B cell (primary cell): ENCODE measurements at regions not wholly inside any gene's neighbourhood (a gene's known extent, or its start where the extent isn't known, plus 50 kb on each side); places are given as distances from the start of the nearest gene placed in this dataset.

Experiments used
- ATAC-seq: fragments of 200-7000 bp; cut with Tn5 transposase; one replicate; pipeline ENCODE4 v1.10.0; 2021; ENCODE audit warnings: low read depth, mild to moderate bottlenecking, moderate number of reproducible peaks, moderate library complexity
- CTCF ChIA-PET: fragments of 350-600 bp; sonication (Branson Sonifier 250); formaldehyde crosslinking; loops from one replicate; lab custom pipeline; 2021; ENCODE audit warnings: antibody characterized with exemption, inconsistent platforms; lab: Charles Lee
- POLR2A ChIA-PET: fragments of 350-600 bp; sonication (Branson Sonifier 250); formaldehyde crosslinking; loops from one replicate; lab custom pipeline; 2021; ENCODE audit warnings: antibody characterized with exemption; lab: Charles Lee
- DNase-seq: peaks from one replicate; pipeline ENCODE4 v3.0.0; 2013
- H2AFZ ChIP-seq: 2 replicates; pipeline ENCODE4 v1.6.1; 2012; ENCODE audit warnings: mild to moderate bottlenecking, low read depth, low read length; ENCODE audit not compliant: insufficient read depth, poor library complexity, severe bottlenecking
- H3K27ac ChIP-seq, 2 donors: 1 replicate in 1 of 2; 2 replicates in 1 of 2; pipeline ENCODE4 v1.5.1; 2012 to 2013; ENCODE audit warnings: low read length in 2 of 2, mild to moderate bottlenecking in 2 of 2, moderate library complexity in 1 of 2
- H3K27me3 ChIP-seq, 4 experiments: fragments of 200-600 bp in 1 of 4; sonication (generic) in 1 of 4; replicated peaks in 1 of 4; 1 replicate in 2 of 4; 2 replicates in 2 of 4; pipeline versions ENCODE4 v1.6.1 to v1.7.0; 2013 to 2016; ENCODE audit warnings: low read length in 3 of 4, mild to moderate bottlenecking in 2 of 4, mixed read lengths in 1 of 4, moderate library complexity in 1 of 4; ENCODE audit not compliant: insufficient read depth in 4 of 4, control insufficient read depth in 3 of 4; ENCODE audit errors: control extremely low read depth in 1 of 4
- H3K36me3 ChIP-seq, 2 experiments: replicated peaks in 1 of 2; 1 replicate in 1 of 2; 2 replicates in 1 of 2; pipeline versions ENCODE4 v1.6.1 to v1.7.1; 2013; ENCODE audit warnings: low read length in 1 of 2; ENCODE audit not compliant: insufficient read depth in 2 of 2, control insufficient read depth in 1 of 2; ENCODE audit errors: control extremely low read depth in 1 of 2, extremely low read depth in 1 of 2
- H3K4me1 ChIP-seq, 2 donors: fragments of 200-600 bp in 1 of 2; sonication (generic) in 1 of 2; 1 replicate in 1 of 2; 2 replicates in 1 of 2; pipeline versions ENCODE4 v1.5.1 to v1.6.1; 2013 to 2017; ENCODE audit warnings: low read length in 2 of 2; ENCODE audit not compliant: control insufficient read depth in 2 of 2, insufficient read depth in 2 of 2
- H3K4me2 ChIP-seq: replicated peaks from 2 replicates; pipeline ENCODE3; 2012; ENCODE audit warnings: mild to moderate bottlenecking, low read depth, low read length; ENCODE audit not compliant: poor library complexity, severe bottlenecking
- H3K4me3 ChIP-seq, 5 experiments: fragments of 200-600 bp in 1 of 5; sonication (generic) in 1 of 5; 1 replicate in 3 of 5; 2 replicates in 2 of 5; pipeline versions ENCODE4 v1.5.1 to v1.7.0; 2011 to 2016; ENCODE audit warnings: low read length in 4 of 5, mild to moderate bottlenecking in 4 of 5, low read depth in 2 of 5, control low read depth in 1 of 5, moderate library complexity in 1 of 5; ENCODE audit not compliant: insufficient read depth in 1 of 5; ENCODE audit errors: control extremely low read depth in 1 of 5, extremely low read depth in 1 of 5
- H3K79me2 ChIP-seq: fragments of 200-600 bp; sonication (generic); one replicate; pipeline ENCODE4 v1.6.0; 2016; ENCODE audit warnings: low read length; ENCODE audit not compliant: control insufficient read depth, insufficient read depth
- H3K9ac ChIP-seq: fragments of 200-600 bp; sonication (generic); 2 replicates; pipeline ENCODE4 v1.6.1; 2017; ENCODE audit warnings: mild to moderate bottlenecking, low read length, moderate library complexity
- H3K9me3 ChIP-seq, 3 donors: one replicate each; pipeline versions ENCODE4 v1.6.1 to v1.7.1; 2013; ENCODE audit warnings: low read length in 2 of 3; ENCODE audit not compliant: control insufficient read depth in 2 of 3, insufficient read depth in 1 of 3; ENCODE audit errors: control extremely low read depth in 1 of 3
- H4K20me1 ChIP-seq: 2 replicates; pipeline ENCODE4 v1.6.0; 2012; ENCODE audit warnings: mild to moderate bottlenecking, low read length; ENCODE audit not compliant: insufficient read depth, control insufficient read depth, poor library complexity, severe bottlenecking
- H3K27ac Mint-ChIP-seq: one replicate; pipeline ENCODE4 v1.8.0; 2021; ENCODE audit warnings: mixed read lengths
- H3K27me3 Mint-ChIP-seq: one replicate; pipeline ENCODE4 v1.8.0; 2021; ENCODE audit warnings: mixed read lengths
- H3K4me1 Mint-ChIP-seq: one replicate; pipeline ENCODE4 v1.8.0; 2021; ENCODE audit warnings: mixed read lengths
- H3K4me3 Mint-ChIP-seq: one replicate; pipeline ENCODE4 v1.8.0; 2021; ENCODE audit warnings: mixed read lengths
- H3K9me3 Mint-ChIP-seq: one replicate; pipeline ENCODE4 v1.8.0; 2022; ENCODE audit warnings: mixed read lengths; ENCODE audit not compliant: insufficient read depth
- CTCF ChIP-seq: fragments of 200-600 bp; IDR thresholded peaks from one replicate; pipeline ENCODE4 v1.8.0; 2022; ENCODE audit warnings: antibody characterized with exemption, mild to moderate bottlenecking
- EZH2 ChIP-seq: IDR thresholded peaks from 2 replicates; pipeline ENCODE4 v1.6.1; 2012; ENCODE audit warnings: borderline replicate concordance, low read depth, mild to moderate bottlenecking, moderate library complexity, low read length; ENCODE audit not compliant: insufficient read depth, poor library complexity, severe bottlenecking
- WGBS: methylation state at CpG from one replicate; pipeline ENCODE4 v1.1.5; 2013; ENCODE audit warnings: missing lambda C conversion rate; ENCODE audit not compliant: insufficient coverage; 5-methylcytosine and 5-hydroxymethylcytosine counted together
- intact Hi-C: fragments of 100-400 bp; cut with micrococcal nuclease; formaldehyde crosslinking; loops from one replicate; pipeline ENCODE4 v1.10.0; 2022

- Mint-ChIP-seq H3K27me3 (no peaks in the 10 kb centered on the region), H3K4me3 (no peak overlapping the region), H3K27ac (no peak overlapping the region), H3K4me1 (no peaks in the 10 kb centered on the region), H3K9me3 (no peaks in the 10 kb centered on the region)
- Histone ChIP-seq H3K9ac (no peak overlapping the region), H3K27me3 (peaks cover 0 to 3% (median 0%) of the 10 kb centered on the region in 4 experiments), H4K20me1 (no peaks in the 10 kb centered on the region), H3K4me3 (no peak overlapping the region), H3K27ac (no peak overlapping the region), H3K4me1 (no peaks in the 10 kb centered on the region), H2AFZ (no peak overlapping the region), H3K4me2 (no peak overlapping the region), H3K36me3 (no peaks in the 10 kb centered on the region), H3K79me2 (no peaks in the 10 kb centered on the region), H3K9me3 (no peaks in the 10 kb centered on the region)
- ChIA-PET POLR2A (no interaction called here), CTCF (no interaction called here)
- DNase-seq (no peak), ATAC-seq (no peak)
- TF ChIP-seq EZH2 (no peak), CTCF (no peak)
- WGBS: 88% methylated on average over 8 of the region's 10 CpGs
- intact Hi-C loops: no loop called here
Observed at GRCh38 chr6:80543598-80544222, 437.2 kb downstream of the BCKDHB start.

GRCh38 chr6:80543151-80543550 lies 436.7 kb downstream of the BCKDHB start:
- H3K27ac ChIP-seq: no peak overlapping the region
- no peaks in the 10 kb centered on the region for H3K9me3 ChIP-seq
- intact Hi-C loops: no loop called here
- H3K27me3 ChIP-seq: peaks cover 0 to 3% (median 0%) of the 10 kb centered on the region in 4 experiments
- ATAC-seq (no peak), DNase-seq (no peak)
- no peaks in the 10 kb centered on the region for H4K20me1 ChIP-seq
- no peak overlapping the region for H3K4me3 Mint-ChIP-seq
- no peaks in the 10 kb centered on the region for H3K4me1 Mint-ChIP-seq
- no CpG with 5 or more reads among the region's 1 CpG for WGBS
- no peaks in the 10 kb centered on the region for H3K79me2 ChIP-seq
- no peak overlapping the region for H3K27ac Mint-ChIP-seq
- no peaks in the 10 kb centered on the region for H3K9me3 Mint-ChIP-seq
- no peaks in the 10 kb centered on the region for H3K36me3 ChIP-seq
- no peak overlapping the region for H3K4me2 ChIP-seq
- no peak overlapping the region for H2AFZ ChIP-seq
- H3K9ac ChIP-seq: no peak overlapping the region
- no peak overlapping the region for H3K4me3 ChIP-seq
- no peaks in the 10 kb centered on the region for H3K27me3 Mint-ChIP-seq
- TF ChIP-seq EZH2 (no peak), CTCF (no peak)
- ChIA-PET CTCF (no interaction called here), POLR2A (no interaction called here)
- no peaks in the 10 kb centered on the region for H3K4me1 ChIP-seq
